Body of pancreas (tissue), 4 donors: ENCODE measurements at regions not wholly inside any gene's neighbourhood (a gene's known extent, or its start where the extent isn't known, plus 50 kb on each side); places are given as distances from the start of the nearest gene placed in this dataset.

Source experiments
- POLR2A ChIP-seq, 3 donors: fragments of 450-650 bp; IDR thresholded peaks; one replicate each; pipeline ENCODE4 v1.6.1; 2016; ENCODE audit warnings: antibody characterized with exemption in 3 of 3, mild to moderate bottlenecking in 2 of 3
- TF ChIP-seq, protein P1 (sequence below), 7 experiments: fragments of 450-650 bp in 4 of 7; fragments of 200-600 bp in 3 of 7; sonication (generic) in 3 of 7; IDR thresholded peaks; one replicate each; pipeline ENCODE4 v1.5.1; 2016 to 2019; ENCODE audit warnings: antibody characterized with exemption in 7 of 7

DNA sequence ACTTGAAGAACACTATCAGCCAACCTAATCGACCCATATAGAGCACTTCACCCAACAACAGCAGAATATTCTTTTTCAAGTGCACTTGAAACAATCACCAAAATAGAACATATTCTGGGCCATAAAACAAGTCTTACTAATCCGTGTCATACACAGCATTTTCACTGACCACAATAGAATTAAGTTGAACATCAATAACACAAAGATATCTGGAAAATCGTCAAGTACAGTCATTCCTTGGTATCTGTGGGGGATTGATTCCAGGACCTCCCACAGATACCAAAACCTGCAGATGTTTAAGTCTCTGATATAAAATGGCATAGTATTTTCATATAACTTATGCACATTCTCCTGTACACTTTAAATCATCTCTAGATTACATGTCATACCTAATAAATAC is 295.7 kb downstream of the BCL11B start:
- TF ChIP-seq, protein P1, sequence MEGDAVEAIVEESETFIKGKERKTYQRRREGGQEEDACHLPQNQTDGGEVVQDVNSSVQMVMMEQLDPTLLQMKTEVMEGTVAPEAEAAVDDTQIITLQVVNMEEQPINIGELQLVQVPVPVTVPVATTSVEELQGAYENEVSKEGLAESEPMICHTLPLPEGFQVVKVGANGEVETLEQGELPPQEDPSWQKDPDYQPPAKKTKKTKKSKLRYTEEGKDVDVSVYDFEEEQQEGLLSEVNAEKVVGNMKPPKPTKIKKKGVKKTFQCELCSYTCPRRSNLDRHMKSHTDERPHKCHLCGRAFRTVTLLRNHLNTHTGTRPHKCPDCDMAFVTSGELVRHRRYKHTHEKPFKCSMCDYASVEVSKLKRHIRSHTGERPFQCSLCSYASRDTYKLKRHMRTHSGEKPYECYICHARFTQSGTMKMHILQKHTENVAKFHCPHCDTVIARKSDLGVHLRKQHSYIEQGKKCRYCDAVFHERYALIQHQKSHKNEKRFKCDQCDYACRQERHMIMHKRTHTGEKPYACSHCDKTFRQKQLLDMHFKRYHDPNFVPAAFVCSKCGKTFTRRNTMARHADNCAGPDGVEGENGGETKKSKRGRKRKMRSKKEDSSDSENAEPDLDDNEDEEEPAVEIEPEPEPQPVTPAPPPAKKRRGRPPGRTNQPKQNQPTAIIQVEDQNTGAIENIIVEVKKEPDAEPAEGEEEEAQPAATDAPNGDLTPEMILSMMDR (IDR thresholded peaks at IDR 0.05) = no peak
- TF ChIP-seq POLR2A (IDR thresholded peaks at IDR 0.05) = no peak
